Stimulated activated CD4-positive, alpha-beta T cell treated with anti-CD3 and anti-CD28 coated beads, Interleukin-2, amount 100 ng/mL, for 24 hours (primary cell): ENCODE measurements at regions not wholly inside any gene's neighbourhood (a gene's known extent, or its start where the extent isn't known, plus 50 kb on each side); places are given as distances from the start of the nearest gene placed in this dataset.
"Not testable (repeated sequence)": the region's sequence is repeated elsewhere in the genome, so short reads cannot be mapped to it uniquely, and the experiment has no call there.

Experiments used
- DNase-seq, 2 donors: peaks; one replicate each; pipeline ENCODE4 v3.0.0-alpha.2; 2020

- DNase-seq = no peak
Observed at GRCh38 chr5:27996665-27997064, 958.3 kb upstream of the CDH9 start.

- DNase-seq = no peak
Observed at GRCh38 chr5:27995867-27996266, 957.5 kb upstream of the CDH9 start.

- no peak for DNase-seq
Observed at GRCh38 chr5:27978322-27978721, 939.9 kb upstream of the CDH9 start.

GRCh38 chr5:27969157-27969556 is 930.8 kb upstream of the CDH9 start:
- no peak for DNase-seq

GRCh38 chr5:27963050-27963783 is 924.8 kb upstream of the CDH9 start:
- no peak for DNase-seq

- DNase-seq = no peak
Observed at GRCh38 chr5:27962198-27962597, 923.8 kb upstream of the CDH9 start.

- DNase-seq = no peak
Observed at GRCh38 chr5:27947088-27947487, 908.7 kb upstream of the CDH9 start.

GRCh38 chr5:27944471-27944870 is 906.1 kb upstream of the CDH9 start:
- no peak for DNase-seq

GRCh38 chr5:27938989-27939388 is 900.6 kb upstream of the CDH9 start:
- no peak for DNase-seq

GRCh38 chr5:27928060-27928459 is 889.7 kb upstream of the CDH9 start:
- no peak for DNase-seq

- DNase-seq = no peak
Observed at GRCh38 chr5:27911216-27911615, 872.8 kb upstream of the CDH9 start.

GRCh38 chr5:27908341-27908740 is 870.0 kb upstream of the CDH9 start:
- no peak for DNase-seq

GRCh38 chr5:27906931-27907601 is 868.7 kb upstream of the CDH9 start:
- DNase-seq = no peak

- DNase-seq = no peak
Observed at GRCh38 chr5:27906481-27906880, 868.1 kb upstream of the CDH9 start.

- DNase-seq = no peak
Observed at GRCh38 chr5:27900761-27901160, 862.4 kb upstream of the CDH9 start.

- DNase-seq = no peak
Observed at GRCh38 chr5:27876071-27876470, 837.7 kb upstream of the CDH9 start.

- DNase-seq = no peak
Observed at GRCh38 chr5:27875148-27875547, 836.8 kb upstream of the CDH9 start.

- DNase-seq = no peak
Observed at GRCh38 chr5:27868292-27868691, 829.9 kb upstream of the CDH9 start.

- DNase-seq = no peak
Observed at GRCh38 chr5:27855491-27855890, 817.1 kb upstream of the CDH9 start.

- DNase-seq = no peak
Observed at GRCh38 chr5:27854243-27854852, 816.0 kb upstream of the CDH9 start.

GRCh38 chr5:27845248-27845647 is 806.9 kb upstream of the CDH9 start:
- no peak for DNase-seq

GRCh38 chr5:27836704-27837103 is 798.3 kb upstream of the CDH9 start:
- not testable (repeated sequence) for DNase-seq

- no peak for DNase-seq
Observed at GRCh38 chr5:27832886-27833285, 794.5 kb upstream of the CDH9 start.

GRCh38 chr5:27830546-27830945 is 792.2 kb upstream of the CDH9 start:
- no peak for DNase-seq
